ENCODE measurements at regions not wholly inside any gene's neighbourhood (a gene's known extent, or its start where the extent isn't known, plus 50 kb on each side); places are given as distances from the start of the nearest gene placed in this dataset.

DNA sequence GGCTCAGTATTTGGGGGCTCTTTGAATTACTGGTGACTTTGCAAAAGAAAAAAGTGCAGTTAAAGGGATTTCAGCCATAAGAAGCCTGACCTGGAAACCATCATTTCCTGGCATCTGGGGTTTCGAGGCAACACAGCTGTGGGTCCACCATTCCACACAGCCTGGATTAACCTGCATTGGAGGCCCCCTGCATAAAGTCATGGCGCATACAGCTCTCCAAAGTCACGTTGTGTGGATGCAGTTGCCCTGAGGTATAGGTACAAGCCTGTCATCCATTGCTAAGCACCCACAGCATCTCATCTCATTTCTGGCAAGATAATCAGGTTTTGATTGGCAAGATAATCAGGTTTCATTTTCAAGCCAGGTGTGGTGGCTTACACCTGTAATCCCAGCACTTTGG lies 54.5 kb upstream of the TAGAP start:
- DNase-seq: no peak

DNA sequence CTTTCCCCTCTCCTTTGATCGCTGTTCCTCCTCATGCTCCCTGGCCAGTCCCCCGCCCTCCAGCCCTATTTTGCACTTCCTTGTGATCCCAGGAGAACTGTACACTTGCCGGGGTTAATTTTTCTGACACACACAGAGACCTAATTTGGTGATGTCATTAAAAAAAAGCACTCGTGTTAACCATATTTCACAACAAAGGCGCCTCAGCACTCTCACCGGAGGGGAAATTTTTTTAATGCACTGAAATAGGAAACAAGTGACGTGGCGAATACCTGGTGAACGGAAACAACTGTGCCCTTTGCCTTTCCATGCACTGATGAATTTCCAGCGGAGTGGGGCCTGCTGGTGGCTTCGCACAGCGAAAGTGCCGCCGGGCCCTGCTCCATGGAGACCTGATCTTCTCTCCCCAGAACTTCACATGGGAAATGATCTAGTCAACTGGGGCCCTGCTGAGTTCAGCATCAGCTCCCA lies 53.9 kb upstream of the TAGAP start:
- DNase-seq: no peak

DNA sequence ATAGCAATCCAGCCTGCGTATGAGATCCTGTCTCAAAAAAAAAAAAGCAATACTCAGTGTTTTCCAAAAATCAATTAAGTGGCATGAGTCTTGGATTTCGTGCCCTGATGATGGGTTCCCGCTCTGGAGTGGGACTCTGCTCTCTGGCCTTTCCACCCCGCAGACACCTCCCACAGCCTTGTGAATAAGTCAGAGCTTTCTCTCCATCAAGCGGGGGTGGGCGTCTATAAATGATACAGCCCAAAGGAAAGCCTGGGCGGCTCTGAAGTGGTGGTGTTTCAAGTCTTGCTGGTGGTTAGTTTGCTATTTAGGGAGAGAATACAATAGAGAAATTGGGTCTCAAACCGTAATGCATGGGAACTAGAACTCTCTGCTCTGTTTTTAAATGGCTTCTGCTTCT lies 52.5 kb upstream of the TAGAP start:
- DNase-seq: no peak

DNA sequence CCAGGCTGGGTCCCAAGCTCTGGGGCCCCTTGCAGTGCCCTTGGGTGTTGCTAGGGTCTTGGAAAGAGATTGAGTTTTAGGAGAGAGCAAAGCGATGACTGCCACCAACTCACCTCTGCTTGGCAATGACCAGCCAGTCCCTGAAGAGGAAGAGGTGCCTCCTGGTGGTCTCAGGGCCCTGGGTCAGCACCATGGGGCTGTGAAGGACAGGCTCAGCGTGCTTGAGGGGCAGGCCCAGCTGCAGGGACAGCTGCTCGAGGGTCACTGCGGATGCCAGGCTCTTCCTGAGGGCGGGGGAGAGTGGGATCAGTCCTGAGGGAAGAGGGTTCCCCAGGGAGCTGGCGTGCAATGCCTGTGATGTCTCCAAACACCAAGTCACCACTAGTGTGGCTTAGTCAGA lies 50.8 kb upstream of the TAGAP start:
- no peak for DNase-seq

DNA sequence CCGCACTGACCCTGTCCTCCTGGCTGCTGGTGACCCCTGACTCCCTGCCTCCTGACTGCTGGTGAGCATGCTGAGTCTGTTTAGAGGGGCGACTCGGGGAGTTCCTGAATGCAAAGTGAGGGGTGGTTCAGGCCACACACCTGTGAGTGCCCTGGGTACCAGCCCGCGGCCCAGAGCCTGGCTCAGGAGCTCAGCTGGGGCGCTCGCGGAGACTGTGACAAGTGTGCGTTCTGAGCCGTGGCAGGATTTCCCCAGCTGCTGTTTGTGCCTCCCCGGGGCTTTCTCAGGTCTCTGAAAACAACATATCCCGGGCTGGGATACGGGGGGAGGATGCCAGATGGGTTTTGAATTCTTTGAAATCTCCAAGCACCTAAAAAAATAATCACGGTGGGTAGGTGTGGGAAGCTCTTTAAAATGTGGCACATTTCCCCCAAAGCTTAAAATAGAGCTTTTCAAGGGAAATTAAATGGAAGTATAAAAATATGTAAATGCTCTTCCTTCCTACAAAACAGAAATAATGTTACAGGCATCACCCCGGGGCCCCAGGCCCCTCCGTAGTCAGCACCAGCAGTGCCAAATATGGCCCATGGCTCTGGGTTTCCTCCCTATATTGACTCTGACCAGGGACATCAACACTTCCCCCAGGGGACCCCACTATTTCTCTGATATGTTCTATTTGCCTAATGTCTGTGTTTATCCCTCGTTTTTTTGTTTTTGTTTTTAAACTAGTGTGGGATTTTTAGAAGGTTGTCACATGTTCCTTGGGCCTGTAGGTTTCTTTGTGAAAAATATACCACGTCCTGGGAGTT lies 49.9 kb upstream of the TAGAP start:
- no peak for DNase-seq

Measured in GF-D8 (cell line).